SH-SY5Y (cell line): ENCODE measurements at regions not wholly inside any gene's neighbourhood (a gene's known extent, or its start where the extent isn't known, plus 50 kb on each side); places are given as distances from the start of the nearest gene placed in this dataset.

Experiments
- GATA2 ChIP-seq: IDR thresholded peaks from 2 replicates; pipeline ENCODE4 v1.6.1; 2011; ENCODE audit warnings: mild to moderate bottlenecking, low read depth, low read length
- GATA3 ChIP-seq: IDR thresholded peaks from 2 replicates; pipeline ENCODE4 v1.6.1; 2011; ENCODE audit warnings: low read depth, mild to moderate bottlenecking, low read length, moderate library complexity

DNA sequence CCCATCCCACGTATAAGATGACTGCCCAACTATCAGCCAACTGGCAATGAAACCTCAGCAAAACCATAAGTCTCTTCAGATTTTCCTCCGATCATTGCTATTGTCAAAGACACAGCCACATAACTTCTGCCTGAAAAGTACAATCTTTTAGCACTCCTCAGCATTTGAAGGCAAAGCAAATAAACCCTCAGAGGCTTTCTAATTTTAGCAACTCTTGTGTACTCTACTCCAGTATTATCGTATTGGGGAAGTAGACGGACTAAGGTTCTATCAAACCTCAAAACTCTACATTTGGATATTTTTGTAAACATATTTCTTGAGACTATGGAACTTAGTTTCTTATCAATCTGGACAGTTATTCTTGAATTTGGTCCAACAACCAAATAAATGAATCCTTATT lies 1206.2 kb upstream of the NCAM2 start:
- TF ChIP-seq GATA2 (no peak), GATA3 (no peak)

- TF ChIP-seq GATA3 (no peak), GATA2 (no peak)
These were observed 1191.0 kb upstream of the NCAM2 start for GRCh38 chr21:19807201-19807600.

DNA sequence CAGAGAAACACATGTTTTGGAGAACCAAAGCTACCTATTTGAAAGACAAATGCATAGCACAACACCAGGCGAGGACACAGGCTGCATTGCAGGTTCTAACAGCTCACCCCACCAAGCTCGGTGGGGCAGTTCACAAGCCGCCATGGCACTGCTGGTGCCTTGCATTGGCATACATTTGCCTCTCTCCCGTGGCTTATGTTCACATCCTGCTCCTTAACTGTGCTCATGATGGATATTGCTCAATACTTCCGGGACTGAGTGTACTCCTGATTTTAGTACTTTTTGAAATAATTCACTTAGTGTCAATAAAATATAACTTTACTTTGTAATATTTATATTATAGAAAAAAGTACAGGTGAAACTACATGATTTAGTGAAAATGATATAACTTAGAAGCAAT lies 1187.4 kb upstream of the NCAM2 start:
- no peak for TF ChIP-seq GATA3
- no peak for TF ChIP-seq GATA2

GRCh38 chr21:19830446-19830845 lies 1167.8 kb upstream of the NCAM2 start:
- TF ChIP-seq GATA2 (no peak), GATA3 (no peak)

DNA sequence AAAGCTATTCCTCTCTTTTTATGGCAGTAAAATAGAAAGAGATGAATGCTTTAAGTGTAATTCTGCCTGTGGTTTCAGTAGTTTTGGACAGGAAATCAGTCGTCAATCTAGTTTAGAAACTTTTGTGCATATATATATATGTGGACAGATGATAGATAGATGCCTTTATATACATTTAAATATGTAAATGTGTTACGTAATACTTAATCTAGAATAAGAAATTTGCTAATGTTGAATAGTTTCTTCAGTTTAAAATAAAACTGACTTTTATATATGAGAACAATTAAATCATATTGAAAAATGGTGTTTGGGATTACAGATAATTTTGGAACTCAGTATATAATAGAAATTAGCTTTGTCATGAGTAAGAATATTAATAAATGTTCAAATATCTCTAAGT lies 1165.7 kb upstream of the NCAM2 start:
- no peak for TF ChIP-seq GATA2
- no peak for TF ChIP-seq GATA3

DNA sequence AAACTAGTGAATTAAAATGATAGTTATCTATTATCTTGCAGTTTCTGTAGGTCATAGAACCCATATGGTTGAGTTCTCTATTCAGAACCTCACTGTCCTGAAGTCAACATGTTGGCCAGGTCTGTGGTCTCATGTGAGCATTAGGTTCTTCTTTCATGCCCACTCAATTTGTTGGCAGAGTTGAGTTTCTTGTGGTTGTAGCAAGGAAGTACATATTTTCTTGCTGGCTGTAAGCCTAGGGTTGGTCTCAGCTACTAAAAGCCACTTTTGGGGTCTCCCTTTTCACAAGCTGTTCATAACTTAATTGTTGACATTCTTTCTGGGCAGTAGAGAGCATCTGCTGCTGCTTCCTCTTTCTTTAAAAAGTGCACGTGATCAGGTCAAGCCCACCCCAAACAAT lies 1165.1 kb upstream of the NCAM2 start:
- no peak for TF ChIP-seq GATA3
- no peak for TF ChIP-seq GATA2

- TF ChIP-seq GATA2, result no peak
These were observed 1155.6 kb upstream of the NCAM2 start for GRCh38 chr21:19842601-19843000.

DNA sequence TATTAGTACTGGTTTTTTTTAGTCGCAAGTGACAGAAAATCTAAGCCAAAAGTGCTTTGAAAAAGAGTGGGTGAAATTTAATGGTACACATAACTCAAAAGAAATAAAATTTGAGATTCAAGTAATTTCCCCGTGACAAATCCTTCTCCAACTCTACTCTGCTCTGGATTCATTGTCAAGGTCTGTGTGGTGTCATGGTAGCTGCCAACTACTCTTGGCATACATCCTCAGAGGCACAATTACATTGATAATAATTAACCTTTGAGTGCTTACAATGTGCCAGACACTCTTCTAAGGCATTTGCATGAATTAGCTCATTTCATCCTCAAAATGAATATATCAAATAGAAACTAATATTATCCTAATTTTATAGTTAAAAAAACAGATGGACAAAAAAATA lies 1153.9 kb upstream of the NCAM2 start:
- TF ChIP-seq GATA3 (no peak), GATA2 (no peak)

- no peak for TF ChIP-seq GATA2
These were observed 1148.1 kb upstream of the NCAM2 start for GRCh38 chr21:19850157-19850556.

DNA sequence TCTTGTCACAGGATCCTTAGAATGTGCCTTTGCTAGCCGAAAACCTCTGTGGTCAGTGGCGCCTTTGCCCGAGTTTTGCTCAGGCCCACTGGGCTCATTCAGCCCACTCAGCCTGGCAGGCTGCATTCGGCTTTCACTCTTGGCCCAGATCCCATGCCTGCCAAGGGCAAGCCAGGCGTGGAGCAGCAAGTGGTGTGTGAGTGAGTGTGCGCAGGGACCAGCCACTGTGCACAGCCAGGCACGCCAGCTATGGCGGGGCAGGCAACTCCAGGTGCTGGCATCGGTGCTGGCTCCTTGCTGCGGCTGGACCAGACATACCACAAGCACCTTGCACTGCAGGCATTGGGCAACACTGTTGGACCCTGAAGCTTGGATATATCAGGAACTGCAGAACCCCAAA lies 1145.1 kb upstream of the NCAM2 start:
- no peak for TF ChIP-seq GATA2
- TF ChIP-seq GATA3, result no peak

GRCh38 chr21:19853709-19854575 lies 1144.3 kb upstream of the NCAM2 start:
- no peak for TF ChIP-seq GATA3
- no peak for TF ChIP-seq GATA2

DNA sequence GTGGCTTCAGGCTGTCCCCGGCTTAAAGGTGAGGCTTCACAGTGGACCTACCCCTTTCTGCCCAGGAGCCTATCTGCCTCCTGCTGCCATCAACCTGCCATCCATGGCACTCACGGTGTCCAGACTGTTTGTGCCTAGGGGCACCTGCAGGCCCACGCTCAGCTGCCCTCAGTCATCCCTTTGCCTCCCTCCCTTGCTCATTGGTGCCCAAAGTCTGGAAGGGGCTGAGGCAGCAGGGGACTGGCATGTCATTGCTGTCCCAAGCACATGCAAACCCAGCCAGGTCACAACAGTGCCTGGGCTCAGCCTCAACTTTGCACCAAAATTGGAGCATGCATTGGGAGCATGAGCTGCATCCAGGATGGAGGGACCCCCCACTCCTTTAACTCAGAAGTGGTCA lies 1142.7 kb upstream of the NCAM2 start:
- TF ChIP-seq GATA3, result no peak
- no peak for TF ChIP-seq GATA2

- TF ChIP-seq GATA3 (no peak), GATA2 (no peak)
These were observed 1133.7 kb upstream of the NCAM2 start for GRCh38 chr21:19864476-19864875.

GRCh38 chr21:19870682-19871081 lies 1127.5 kb upstream of the NCAM2 start:
- no peak for TF ChIP-seq GATA2

- no peak for TF ChIP-seq GATA3
- TF ChIP-seq GATA2, result no peak
These were observed 1123.7 kb upstream of the NCAM2 start for GRCh38 chr21:19874521-19874920.

DNA sequence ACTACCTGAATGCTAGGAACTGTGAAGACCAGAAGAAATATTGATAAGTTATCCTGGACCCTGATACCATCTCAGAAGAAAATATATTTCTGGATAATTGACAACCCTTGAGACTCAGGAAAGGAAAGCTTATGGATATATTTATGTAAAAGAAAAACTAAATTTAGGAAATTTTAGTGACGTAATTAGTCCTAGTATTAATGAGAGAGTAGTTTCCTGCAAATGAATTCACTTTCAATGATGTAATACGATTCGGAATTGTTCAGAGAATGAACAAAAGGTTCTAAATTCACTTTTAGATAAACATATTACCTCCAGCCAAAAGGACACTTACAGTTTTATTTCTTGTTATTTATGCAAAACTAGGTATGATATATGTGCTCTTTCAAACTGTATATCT lies 1120.1 kb upstream of the NCAM2 start:
- TF ChIP-seq GATA2 (no peak), GATA3 (no peak)

- no peak for TF ChIP-seq GATA2
- no peak for TF ChIP-seq GATA3
These were observed 1098.6 kb upstream of the NCAM2 start for GRCh38 chr21:19899645-19900044.
